Breast epithelium (tissue), 3 donors: ENCODE measurements at regions not wholly inside any gene's neighbourhood (a gene's known extent, or its start where the extent isn't known, plus 50 kb on each side); places are given as distances from the start of the nearest gene placed in this dataset.

Source experiments
- CTCF ChIP-seq, 3 donors: fragments of 450-650 bp; IDR thresholded peaks; one replicate each; pipeline ENCODE4 v1.5.1; 2016 to 2017; ENCODE audit warnings: antibody characterized with exemption in 3 of 3, mild to moderate bottlenecking in 3 of 3, moderate library complexity in 3 of 3
- POLR2A ChIP-seq: fragments of 450-650 bp; IDR thresholded peaks from one replicate; pipeline ENCODE4 v1.6.1; 2016; ENCODE audit warnings: antibody characterized with exemption, mild to moderate bottlenecking, moderate library complexity
- POLR2AphosphoS5 ChIP-seq, 3 donors: sonication (generic); formaldehyde crosslinking; IDR thresholded peaks; one replicate each; pipeline ENCODE4 v1.6.1; 2017; ENCODE audit warnings: antibody characterized with exemption in 3 of 3

- TF ChIP-seq POLR2A (no peak), CTCF (IDR thresholded peaks at IDR 0.05) (no peak), POLR2AphosphoS5 (IDR thresholded peaks at IDR 0.05) (no peak)
Observed at GRCh38 chrX:40434947-40435346, 145.8 kb upstream of the ATP6AP2 start.
